ENCODE measurements at regions not wholly inside any gene's neighbourhood (a gene's known extent, or its start where the extent isn't known, plus 50 kb on each side); places are given as distances from the start of the nearest gene placed in this dataset.

- TF ChIP-seq CTCF (IDR thresholded peaks at IDR 0.05; ENCODE audit: low read depth, low read length): no peak
- TF ChIP-seq POLR2A (IDR thresholded peaks at IDR 0.05; ENCODE audit: extremely low read depth, insufficient read length): no peak
Observed at GRCh38 chr3:71956069-71956340, 171.1 kb upstream of the PROK2 start.
